ENCODE measurements at regions not wholly inside any gene's neighbourhood (a gene's known extent, or its start where the extent isn't known, plus 50 kb on each side); places are given as distances from the start of the nearest gene placed in this dataset.

DNA sequence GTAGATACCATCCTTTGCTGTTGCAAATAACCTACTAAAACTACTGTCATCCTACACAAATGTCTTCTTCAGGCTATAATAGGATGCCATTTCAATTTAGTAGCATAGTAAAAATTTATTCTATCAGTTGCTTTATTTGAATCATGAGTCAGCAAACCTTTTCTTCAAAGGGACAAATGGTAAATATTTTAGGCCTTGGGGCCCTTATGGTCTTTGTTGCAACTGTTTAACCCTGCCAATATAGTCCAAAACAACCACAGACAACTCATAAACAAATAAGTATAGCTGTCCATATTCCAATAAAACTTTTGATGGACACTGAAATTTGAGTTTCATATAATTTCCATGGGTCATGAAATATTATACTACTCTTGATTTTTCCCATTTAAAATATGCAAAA is 54.0 kb upstream of the CCBE1 start:
- H4K20me1 ChIP-seq: no peaks in the 10 kb centered on the region
- H3K27ac ChIP-seq: no peak overlapping the region
- TF ChIP-seq Cebpa-rat (IDR thresholded peaks at IDR 0.05): no peak
- H3K4me3 ChIP-seq: no peak overlapping the region
- H3K36me3 ChIP-seq: no peaks in the 10 kb centered on the region
- peaks cover 0 to 9% (median 0%) of the 10 kb centered on the region in 10 experiments; a peak in 5 of 20 replicates for H3K4me1 ChIP-seq
- no peak overlapping the region for H3K4me2 ChIP-seq
- no peak overlapping the region for H3K9ac ChIP-seq
- H3K9me3 ChIP-seq (replicated peaks in 1 of 11): peaks cover 0 to 9% (median 0%) of the 10 kb centered on the region in 11 experiments; a peak in 2 of 22 replicates
- no peaks in the 10 kb centered on the region for H3K27me3 ChIP-seq

- Histone ChIP-seq H4K20me1 (no peaks in the 10 kb centered on the region), H3K4me3 (no peak overlapping the region), H3K27me3 (no peaks in the 10 kb centered on the region), H3K4me1 (no peaks in the 10 kb centered on the region), H3K4me2 (no peak overlapping the region), H3K9ac (no peak overlapping the region), H3K36me3 (no peaks in the 10 kb centered on the region), H3K27ac (no peak overlapping the region), H3K9me3 (replicated peaks in 1 of 11) (peaks cover 0 to 9% (median 0%) of the 10 kb centered on the region in 11 experiments; a peak in 2 of 22 replicates)
- TF ChIP-seq Cebpa-rat (IDR thresholded peaks at IDR 0.05): no peak
Observed at GRCh38 chr18:59748628-59749360, 51.6 kb upstream of the CCBE1 start.

All from BLaER1 treated with 17β-estradiol and CSF1 and Interleukin-3, amounts not matched to agents 10 nM and 100 nM (cell line).